A549 (cell line): ENCODE measurements at regions not wholly inside any gene's neighbourhood (a gene's known extent, or its start where the extent isn't known, plus 50 kb on each side); places are given as distances from the start of the nearest gene placed in this dataset.

Experiments
- CTCF ChIP-seq: fragments of >200 bp; sonication (Bioruptor Twin); formaldehyde crosslinking; IDR thresholded peaks from 3 replicates; pipeline ENCODE4 v1.5.1; 2016
- JUN ChIP-seq, 2 experiments: fragments of >200 bp; sonication (Bioruptor Twin); formaldehyde crosslinking; IDR thresholded peaks; 2 replicates in 1 of 2; 3 replicates in 1 of 2; pipeline ENCODE4 v1.6.1; 2016 to 2017
- MAX ChIP-seq: IDR thresholded peaks from 2 replicates; pipeline ENCODE4 v1.6.1; 2012
- POLR2A ChIP-seq: IDR thresholded peaks from 2 replicates; pipeline ENCODE4 v1.6.1; 2012; ENCODE audit warnings: mild to moderate bottlenecking, low read length
- POLR2AphosphoS2 ChIP-seq: conservative IDR thresholded peaks from 2 replicates; pipeline ENCODE4 v1.6.1; 2012; ENCODE audit warnings: low read length, improper control_type of control experiment, inconsistent platforms
- RCOR1 ChIP-seq: fragments of 150-350 bp; IDR thresholded peaks from 2 replicates; pipeline ENCODE4 v1.6.1; 2014; ENCODE audit warnings: antibody characterized with exemption, low read length, low read depth
- REST ChIP-seq: fragments of 200-600 bp; sonication (generic); IDR thresholded peaks from 2 replicates; pipeline ENCODE4 v1.6.1; 2016; ENCODE audit warnings: antibody characterized with exemption, mild to moderate bottlenecking, moderate library complexity
- RFX5 ChIP-seq: fragments of 450-650 bp; IDR thresholded peaks from 2 replicates; pipeline ENCODE4 v1.7.1; 2014; ENCODE audit warnings: antibody characterized with exemption, mild to moderate bottlenecking, moderate library complexity
- TP53 ChIP-seq: fragments of 250-450 bp; sonication (Bioruptor Pico); IDR thresholded peaks from 2 replicates; pipeline ENCODE4 v1.5.0; 2021; ENCODE audit warnings: mild to moderate bottlenecking, moderate library complexity
- USF2 ChIP-seq: fragments of 450-650 bp; IDR thresholded peaks from 2 replicates; pipeline ENCODE4 v1.6.1; 2014; ENCODE audit warnings: antibody characterized with exemption

GRCh38 chr7:115340828-115341227 is 418.9 kb downstream of the MDFIC start:
- TF ChIP-seq POLR2AphosphoS2 (no peak), RCOR1 (no peak), JUN (IDR thresholded peaks at IDR 0.05) (no peak), RFX5 (no peak), USF2 (no peak), CTCF (no peak), MAX (no peak), POLR2A (no peak), REST (no peak), TP53 (CRISPR knock-in tag) (no peak)
